ENCODE measurements at regions not wholly inside any gene's neighbourhood (a gene's known extent, or its start where the extent isn't known, plus 50 kb on each side); places are given as distances from the start of the nearest gene placed in this dataset.
A peak's percentile ranks its signal among the peaks of the same experiment; 100 is the strongest.
"Not testable (repeated sequence)": the region's sequence is repeated elsewhere in the genome, so short reads cannot be mapped to it uniquely, and the experiment has no call there.

- DNase-seq, result no peak
These were observed 50.0 kb upstream of the ALDH1B1 start for GRCh38 chr9:38342532-38342931.

DNA sequence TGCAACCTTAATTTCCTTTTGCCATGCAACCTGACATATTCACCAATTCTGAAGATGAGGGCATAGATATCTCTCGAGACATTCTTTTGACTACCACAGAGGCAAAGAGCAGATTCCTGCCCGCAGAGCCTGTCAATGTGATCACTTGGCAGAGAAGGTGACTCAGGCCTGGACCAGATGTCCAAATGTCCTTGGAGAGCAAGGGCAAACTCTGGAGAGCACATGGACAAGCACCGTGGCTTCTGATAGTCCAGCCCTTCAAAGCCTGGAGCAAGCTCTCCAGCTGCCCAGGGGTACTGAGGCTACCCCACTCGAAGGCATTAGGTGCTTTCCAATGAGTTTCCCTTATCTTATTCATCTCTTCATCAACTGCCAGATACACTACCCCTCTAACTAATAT, 50.4 kb upstream of the ALDH1B1 start:
- no peak for DNase-seq

GRCh38 chr9:38339496-38339895, 53.0 kb upstream of the ALDH1B1 start:
- DNase-seq, result peak; percentile 55

GRCh38 chr9:38339087-38339486, 53.4 kb upstream of the ALDH1B1 start:
- DNase-seq, result peak; percentile 71

DNA sequence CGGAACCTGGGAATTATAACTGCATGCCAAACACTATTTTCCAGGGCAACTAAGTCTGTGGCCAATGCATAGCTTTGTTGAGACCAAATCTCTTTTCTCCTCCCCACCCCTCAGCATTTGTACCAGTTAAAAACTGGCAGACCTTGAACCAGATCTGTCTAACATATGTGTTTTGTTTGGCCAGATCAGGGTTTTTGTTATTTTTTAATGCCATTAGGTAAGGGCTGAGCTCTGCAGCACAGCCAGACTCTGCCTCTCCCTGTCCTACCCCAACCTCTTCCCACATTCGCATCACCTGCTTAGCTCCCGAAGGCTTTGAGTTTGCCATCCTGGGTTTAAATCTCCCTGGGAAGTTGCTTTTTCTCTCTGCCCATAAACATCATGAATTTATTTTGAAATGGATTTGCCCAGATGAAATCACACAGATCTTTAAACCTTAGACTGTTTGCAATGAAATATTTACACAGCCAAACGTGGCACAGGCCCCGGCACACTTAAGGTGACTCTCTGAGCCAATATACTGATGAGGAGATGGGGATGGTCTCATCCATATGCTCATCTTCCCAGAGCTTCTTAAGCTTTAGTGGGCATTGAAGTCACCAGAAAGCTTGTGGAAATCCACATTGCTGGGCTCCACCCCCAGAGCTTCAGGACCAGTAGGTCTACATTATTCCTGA, 54.0 kb upstream of the ALDH1B1 start:
- DNase-seq, result no peak

GRCh38 chr9:38337706-38338264, 54.7 kb upstream of the ALDH1B1 start:
- no peak for DNase-seq

DNA sequence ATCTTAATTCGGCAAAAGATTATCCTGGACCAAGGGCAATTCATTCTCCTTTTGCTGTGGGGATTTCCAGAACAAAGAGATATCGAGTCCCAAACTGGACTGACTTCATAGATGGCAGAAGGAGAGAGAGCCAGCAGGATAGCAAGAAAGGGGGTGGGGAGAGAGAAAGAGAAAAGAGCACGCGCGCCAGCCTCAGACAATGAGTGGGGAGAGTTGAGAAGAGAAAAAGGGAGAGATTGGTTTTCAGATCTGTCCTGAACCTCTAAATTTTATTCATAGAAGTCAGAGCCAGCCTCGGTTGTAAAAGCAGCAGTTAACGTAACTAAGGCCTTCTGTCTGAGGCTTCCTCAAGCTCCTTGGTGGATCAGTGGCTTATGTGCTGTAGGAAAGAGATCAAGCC, 55.3 kb upstream of the ALDH1B1 start:
- DNase-seq, result no peak

GRCh38 chr9:38336341-38336740, 56.2 kb upstream of the ALDH1B1 start:
- no peak for DNase-seq

GRCh38 chr9:38335686-38336085, 56.8 kb upstream of the ALDH1B1 start:
- no peak for DNase-seq

- DNase-seq, result no peak
These were observed 58.3 kb upstream of the ALDH1B1 start for GRCh38 chr9:38334234-38334633.

GRCh38 chr9:38333047-38333446, 59.5 kb upstream of the ALDH1B1 start:
- DNase-seq, result no peak

GRCh38 chr9:38332625-38333024, 59.9 kb upstream of the ALDH1B1 start:
- DNase-seq, result no peak

DNA sequence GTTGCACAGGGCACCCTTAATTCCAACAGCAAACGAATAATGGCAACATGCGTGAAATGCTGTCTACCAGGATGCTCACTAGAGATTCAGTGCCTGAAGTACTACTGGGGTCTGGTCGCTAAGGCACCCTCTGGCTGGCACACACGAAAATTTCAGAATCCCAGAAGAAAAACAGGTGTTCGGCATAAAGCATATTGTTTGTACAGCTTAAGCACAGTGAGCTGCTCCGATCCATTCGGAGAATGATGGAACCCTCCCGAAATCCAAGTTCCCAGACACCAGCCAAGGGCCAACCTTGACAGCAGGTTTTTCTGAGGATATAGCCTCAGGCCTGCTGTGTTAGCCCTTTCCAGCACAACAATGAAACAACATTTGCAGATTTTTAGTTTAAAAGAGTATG, 61.4 kb upstream of the ALDH1B1 start:
- DNase-seq, result no peak

DNA sequence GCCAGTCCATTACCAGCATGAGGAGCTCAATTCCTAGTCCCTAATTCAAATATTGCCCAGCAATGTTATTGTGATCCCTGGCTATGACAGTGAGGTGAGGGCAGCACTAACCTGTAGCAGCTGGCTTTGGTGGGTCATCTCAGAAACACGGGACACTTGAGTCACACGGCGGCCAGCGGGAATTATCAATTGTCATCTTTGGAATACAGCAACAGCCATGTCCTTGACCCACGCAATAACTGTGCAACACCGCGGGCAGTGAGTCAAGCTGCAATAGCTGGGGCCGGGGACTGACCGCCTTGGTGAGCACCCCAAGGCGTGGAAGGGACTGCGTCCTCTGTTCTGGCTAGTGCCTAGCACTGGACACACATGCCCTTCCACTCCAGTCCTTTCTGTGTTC, 62.5 kb upstream of the ALDH1B1 start:
- DNase-seq, result no peak

DNA sequence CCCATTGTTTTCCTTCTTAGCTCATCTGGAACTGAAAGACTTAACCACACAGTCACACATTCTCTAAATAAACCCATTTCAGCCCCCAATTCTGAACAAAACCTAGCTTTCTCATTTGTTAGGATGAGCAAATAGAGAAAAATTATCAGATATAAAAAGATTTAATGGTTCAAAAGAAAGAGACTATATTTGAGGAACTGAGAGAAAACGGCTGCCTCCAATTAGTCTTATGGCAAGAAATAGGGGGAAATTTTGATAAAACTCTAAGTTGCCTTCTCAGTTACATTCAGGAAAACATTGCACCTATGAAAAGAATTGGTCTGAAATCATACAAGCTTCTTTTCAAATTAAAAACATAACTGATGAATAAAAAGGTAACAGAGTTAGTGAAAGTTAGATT, 63.7 kb upstream of the ALDH1B1 start:
- DNase-seq, result no peak

DNA sequence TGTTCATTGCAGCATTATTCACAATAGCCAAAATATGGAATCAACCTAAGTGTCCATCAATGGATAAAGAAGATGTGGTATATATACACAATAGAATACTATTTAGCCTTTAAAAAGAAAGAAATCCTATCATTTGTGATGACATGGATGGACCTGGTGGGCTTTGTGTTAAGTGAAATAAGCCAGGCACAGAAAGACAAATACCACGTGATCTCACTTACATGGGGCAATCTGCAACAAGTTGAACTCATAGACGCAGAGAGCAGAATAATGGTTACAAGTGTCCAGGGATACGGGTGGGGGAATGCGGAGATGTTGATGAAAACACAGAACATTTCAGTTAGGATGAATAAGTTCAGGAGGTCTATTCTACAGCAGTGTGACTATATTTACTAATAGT, 66.4 kb upstream of the ALDH1B1 start:
- no peak for DNase-seq

DNA sequence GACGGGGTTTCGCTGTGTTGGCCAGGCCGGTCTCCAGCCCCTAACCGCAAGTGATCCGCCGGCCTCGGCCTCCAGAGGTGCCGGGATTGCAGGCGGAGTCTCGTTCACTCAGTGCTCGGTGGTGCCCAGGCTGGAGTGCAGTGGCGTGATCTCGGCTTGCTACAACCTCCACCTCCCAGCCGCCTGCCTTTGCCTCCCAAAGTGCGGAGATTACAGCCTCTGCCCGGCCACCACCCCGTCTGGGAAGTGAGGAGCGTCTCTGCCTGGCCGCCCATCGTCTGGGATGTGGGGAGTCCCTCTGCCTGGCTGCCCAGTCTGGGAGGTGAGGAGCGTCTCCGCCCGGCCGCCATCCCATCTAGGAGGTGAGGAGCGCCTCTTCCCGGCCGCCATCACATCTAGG, 68.3 kb upstream of the ALDH1B1 start:
- DNase-seq, result not testable (repeated sequence)

DNA sequence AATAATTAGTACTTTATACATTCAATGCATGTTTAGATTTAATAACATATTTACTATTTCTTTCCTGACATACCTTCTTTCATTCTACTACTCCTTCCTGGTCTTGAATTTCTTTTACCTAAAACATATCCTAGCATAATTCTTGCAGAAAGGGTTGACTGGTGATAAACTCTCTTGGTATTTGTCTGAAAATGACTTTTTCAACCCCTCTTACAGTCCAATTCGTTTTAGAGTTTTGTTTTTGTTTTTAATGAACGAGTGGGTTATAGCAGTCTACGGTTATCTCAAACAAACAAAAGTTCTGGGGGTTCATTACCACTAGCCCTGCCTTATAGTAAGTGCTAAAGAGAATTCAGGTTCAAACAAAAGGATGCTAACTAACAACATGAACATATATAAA, 69.6 kb upstream of the ALDH1B1 start:
- DNase-seq, result no peak

- DNase-seq, result no peak
These were observed 72.9 kb upstream of the ALDH1B1 start for GRCh38 chr9:38319496-38320173.

GRCh38 chr9:38318759-38319495, 73.6 kb upstream of the ALDH1B1 start:
- peak; percentile 18 for DNase-seq

DNA sequence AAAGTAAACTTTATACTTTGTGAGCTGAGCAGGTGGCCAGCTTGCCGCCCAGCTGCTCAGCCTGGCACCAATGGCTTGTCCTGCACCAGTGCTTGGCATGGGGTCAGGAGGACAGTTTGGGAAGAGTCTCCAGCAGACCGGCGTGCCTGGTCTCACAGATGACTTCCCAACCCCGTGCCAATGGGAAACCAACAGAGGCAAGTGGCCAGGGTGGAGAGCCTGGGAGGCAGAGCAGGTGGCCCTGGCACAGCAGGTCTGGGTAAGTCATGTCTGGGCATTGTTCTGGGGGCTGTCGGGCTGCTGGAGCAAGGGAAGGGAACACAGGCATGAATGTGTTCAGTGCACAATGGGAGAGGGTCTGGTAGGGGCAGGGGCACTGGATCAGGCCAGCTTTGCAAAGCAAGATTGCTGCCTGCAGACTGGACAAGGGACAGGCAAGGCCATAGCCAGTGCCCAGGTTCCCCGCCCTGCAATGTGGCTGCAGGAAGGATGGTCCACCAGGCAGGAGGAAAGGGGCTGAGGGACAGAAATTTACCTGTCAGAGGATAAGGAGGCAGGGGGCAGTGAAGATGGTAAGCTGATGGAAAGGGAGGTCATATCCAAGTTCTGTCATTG, 76.2 kb upstream of the ALDH1B1 start:
- DNase-seq, result no peak

- no peak for DNase-seq
These were observed 77.4 kb upstream of the ALDH1B1 start for GRCh38 chr9:38315085-38315595.

DNA sequence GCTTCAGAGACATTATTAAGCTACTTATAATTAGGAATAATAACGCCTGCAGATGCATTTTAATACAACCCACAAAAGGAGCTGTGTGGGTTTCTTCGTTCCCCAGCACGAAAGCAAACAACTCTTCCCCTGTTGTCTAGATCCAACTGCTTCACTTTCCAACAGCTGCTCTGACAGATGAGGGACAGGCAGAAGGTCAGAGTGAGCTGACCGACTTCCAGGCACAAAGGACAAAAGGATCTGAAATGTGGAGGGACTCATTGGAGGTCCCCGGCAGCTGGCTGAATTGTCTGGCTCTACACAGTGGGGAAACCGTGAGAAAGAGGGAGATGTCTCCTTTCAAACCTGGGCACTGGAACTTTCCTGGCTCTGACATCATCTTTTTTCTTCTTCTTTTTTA, 79.1 kb upstream of the ALDH1B1 start:
- no peak for DNase-seq
